Tibial nerve (tissue), 4 donors: ENCODE measurements at regions not wholly inside any gene's neighbourhood (a gene's known extent, or its start where the extent isn't known, plus 50 kb on each side); places are given as distances from the start of the nearest gene placed in this dataset.

Experiments
- CTCF ChIP-seq, 5 experiments: fragments of 200-600 bp in 3 of 5; fragments of 450-650 bp in 2 of 5; sonication (generic) in 3 of 5; IDR thresholded peaks; one replicate each; pipeline ENCODE4 v1.5.1; 2016 to 2019; ENCODE audit warnings: antibody characterized with exemption in 5 of 5, mild to moderate bottlenecking in 3 of 5, moderate library complexity in 2 of 5
- EP300 ChIP-seq, 2 donors: sonication (generic); formaldehyde crosslinking; IDR thresholded peaks; one replicate each; pipeline ENCODE4 v1.6.1; 2017; ENCODE audit warnings: antibody characterized with exemption in 2 of 2, mild to moderate bottlenecking in 1 of 2
- POLR2A ChIP-seq, 2 donors: fragments of 450-650 bp; IDR thresholded peaks; one replicate each; pipeline ENCODE4 v1.6.1; 2017; ENCODE audit warnings: antibody characterized with exemption in 2 of 2, mild to moderate bottlenecking in 2 of 2, moderate library complexity in 2 of 2

DNA sequence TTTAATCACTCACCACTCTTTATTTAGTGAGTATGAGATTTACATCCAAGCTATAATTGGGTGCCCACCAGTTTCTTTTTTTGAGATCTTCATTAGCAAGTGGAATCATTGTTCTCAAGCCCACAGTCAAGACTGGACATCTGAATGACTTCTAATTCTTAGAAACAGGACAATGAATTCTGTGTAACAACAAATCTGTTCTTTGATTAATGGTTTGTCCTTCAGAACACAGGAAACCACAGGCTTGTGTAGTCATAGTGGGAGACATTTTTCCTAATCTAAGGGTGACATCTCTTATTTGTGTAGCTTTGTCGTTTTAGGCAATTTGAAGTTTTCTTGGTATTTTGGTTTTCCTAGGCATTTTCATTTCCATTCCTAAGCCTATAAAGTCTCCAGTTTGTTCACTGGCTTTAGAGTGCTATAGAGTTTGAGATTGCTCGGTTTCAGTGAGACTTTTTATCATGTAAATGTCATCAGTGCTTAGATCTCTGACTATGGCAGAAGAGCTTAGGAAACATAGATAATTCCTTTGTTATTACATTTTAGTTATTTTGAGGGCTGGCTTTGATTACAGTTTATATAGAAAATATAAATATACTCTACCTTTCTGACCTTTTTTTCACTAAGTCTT is 903.9 kb upstream of the MAP3K7 start:
- TF ChIP-seq CTCF (IDR thresholded peaks at IDR 0.05) (no peak), EP300 (IDR thresholded peaks at IDR 0.05) (no peak), POLR2A (IDR thresholded peaks at IDR 0.05) (no peak)
